ENCODE measurements at regions not wholly inside any gene's neighbourhood (a gene's known extent, or its start where the extent isn't known, plus 50 kb on each side); places are given as distances from the start of the nearest gene placed in this dataset.

DNA sequence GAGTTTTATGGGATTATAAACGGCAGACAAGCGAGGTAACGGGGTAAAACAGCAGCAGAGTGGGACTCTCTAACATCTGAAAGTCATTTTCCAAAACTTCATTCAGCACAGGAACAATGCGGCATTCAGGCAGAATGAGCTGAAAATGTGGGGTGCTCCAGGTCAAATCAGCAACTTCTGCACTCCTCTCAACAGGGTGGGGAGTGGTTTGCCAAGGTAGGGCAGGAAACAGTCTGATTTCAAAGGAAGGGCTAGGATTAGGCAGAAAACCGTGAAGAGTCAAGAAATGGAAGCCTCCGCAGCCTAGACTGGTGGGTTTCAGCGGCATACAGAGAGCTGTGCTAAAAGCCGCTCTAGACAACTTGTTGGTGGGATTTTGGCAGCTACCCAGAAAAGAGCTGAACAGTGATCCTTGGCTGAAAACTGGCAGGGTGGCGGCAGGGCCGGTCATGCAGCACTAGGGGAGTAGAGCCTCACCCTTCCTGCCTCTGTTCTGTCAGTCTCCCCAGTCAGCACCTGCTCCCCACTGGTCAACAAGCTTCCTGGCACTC lies 154.2 kb upstream of the KLF12 start (continued):
- TF ChIP-seq, protein P1, sequence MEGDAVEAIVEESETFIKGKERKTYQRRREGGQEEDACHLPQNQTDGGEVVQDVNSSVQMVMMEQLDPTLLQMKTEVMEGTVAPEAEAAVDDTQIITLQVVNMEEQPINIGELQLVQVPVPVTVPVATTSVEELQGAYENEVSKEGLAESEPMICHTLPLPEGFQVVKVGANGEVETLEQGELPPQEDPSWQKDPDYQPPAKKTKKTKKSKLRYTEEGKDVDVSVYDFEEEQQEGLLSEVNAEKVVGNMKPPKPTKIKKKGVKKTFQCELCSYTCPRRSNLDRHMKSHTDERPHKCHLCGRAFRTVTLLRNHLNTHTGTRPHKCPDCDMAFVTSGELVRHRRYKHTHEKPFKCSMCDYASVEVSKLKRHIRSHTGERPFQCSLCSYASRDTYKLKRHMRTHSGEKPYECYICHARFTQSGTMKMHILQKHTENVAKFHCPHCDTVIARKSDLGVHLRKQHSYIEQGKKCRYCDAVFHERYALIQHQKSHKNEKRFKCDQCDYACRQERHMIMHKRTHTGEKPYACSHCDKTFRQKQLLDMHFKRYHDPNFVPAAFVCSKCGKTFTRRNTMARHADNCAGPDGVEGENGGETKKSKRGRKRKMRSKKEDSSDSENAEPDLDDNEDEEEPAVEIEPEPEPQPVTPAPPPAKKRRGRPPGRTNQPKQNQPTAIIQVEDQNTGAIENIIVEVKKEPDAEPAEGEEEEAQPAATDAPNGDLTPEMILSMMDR (conservative IDR thresholded peaks at IDR 0.05; ENCODE audit: low read depth in 2 of 2) = no peak
- TF ChIP-seq ZNF114 (CRISPR knock-in tag; IDR thresholded peaks at IDR 0.05) (no peak), STAT1 (IDR thresholded peaks at IDR 0.05; ENCODE audit: unreplicated experiment) (no peak), ZNF331 (CRISPR knock-in tag; IDR thresholded peaks at IDR 0.05; ENCODE audit: low read depth) (no peak), EZH2 (IDR thresholded peaks at IDR 0.05; ENCODE audit: low read depth, unreplicated experiment) (no peak)

DNA sequence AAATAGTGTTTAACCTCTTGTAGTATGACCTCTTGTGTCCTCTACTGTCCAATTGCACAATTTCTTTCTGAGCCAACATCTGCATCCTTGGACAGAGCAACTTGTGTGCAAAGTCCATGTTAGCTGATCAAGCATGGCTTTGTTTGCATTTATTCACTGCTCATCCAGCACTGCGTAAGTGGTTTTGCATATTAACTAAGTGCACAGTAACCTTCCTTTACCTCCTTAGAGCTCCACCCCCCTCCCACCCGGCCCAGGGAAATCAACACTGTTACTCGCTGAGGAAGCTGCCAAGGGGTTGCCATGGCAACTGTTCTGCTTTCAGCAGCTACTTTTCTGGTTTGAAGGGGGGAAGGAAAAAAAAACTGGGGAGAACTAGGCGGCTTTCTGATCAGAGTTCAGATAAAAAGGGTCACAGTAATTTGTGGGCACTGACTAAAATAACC lies 153.5 kb upstream of the KLF12 start:
- Histone ChIP-seq H3K27ac (ENCODE audit: low read depth) (no peak overlapping the region), H3K36me3 (ENCODE audit: insufficient read depth) (no peaks in the 10 kb centered on the region), H3K4me2 (peak overlapping the region; percentile 68), H3K4me1 (ENCODE audit: insufficient read depth) (peaks cover 26% of the 10 kb centered on the region), H3K9me2 (ENCODE audit: insufficient read depth) (no peaks in the 10 kb centered on the region), H2AFZ (peak overlapping the region; percentile 6; the same call in 1 of the 2 replicates), H3K79me2 (replicated peaks; ENCODE audit: insufficient read depth) (no peaks in the 10 kb centered on the region), H3K4me3 (peak overlapping the region; percentile 26; the same call in 1 of the 2 replicates), H3K27me3 (ENCODE audit: insufficient read depth) (no peaks in the 10 kb centered on the region), H4K20me1 (replicated peaks; ENCODE audit: insufficient read depth) (no peaks in the 10 kb centered on the region), H3F3A (replicated peaks; ENCODE audit: low read depth) (no peaks in the 10 kb centered on the region)
- Mint-ChIP-seq H3K4me1 (peaks cover 42% of the 10 kb centered on the region), H3K9me3 (no peaks in the 10 kb centered on the region; the same call in 2 of the 3 replicates), H3K4me3 (peak overlapping the region; percentile 49; the same call in 2 of the 3 replicates), H3K27me3 (ENCODE audit: insufficient read depth, low read depth, poor library complexity) (peaks cover 6% of the 10 kb centered on the region), H3K36me3 (ENCODE audit: low read depth) (no peaks in the 10 kb centered on the region), H3K27ac (no peak overlapping the region)
- DNase-seq (ENCODE audit: low spot score) (peak; percentile 90), ATAC-seq (peak; percentile 52)
- no peak for TF ChIP-seq JUNB (IDR thresholded peaks at IDR 0.05; ENCODE audit: unreplicated experiment)
- no peak for TF ChIP-seq ZNF114 (CRISPR knock-in tag; IDR thresholded peaks at IDR 0.05)
- TF ChIP-seq CREB1 (CRISPR knock-in tag; IDR thresholded peaks at IDR 0.05; ENCODE audit: low read depth) = no peak
- TF ChIP-seq ZNF331 (CRISPR knock-in tag; IDR thresholded peaks at IDR 0.05; ENCODE audit: low read depth) = no peak
- TF ChIP-seq, protein P2, sequence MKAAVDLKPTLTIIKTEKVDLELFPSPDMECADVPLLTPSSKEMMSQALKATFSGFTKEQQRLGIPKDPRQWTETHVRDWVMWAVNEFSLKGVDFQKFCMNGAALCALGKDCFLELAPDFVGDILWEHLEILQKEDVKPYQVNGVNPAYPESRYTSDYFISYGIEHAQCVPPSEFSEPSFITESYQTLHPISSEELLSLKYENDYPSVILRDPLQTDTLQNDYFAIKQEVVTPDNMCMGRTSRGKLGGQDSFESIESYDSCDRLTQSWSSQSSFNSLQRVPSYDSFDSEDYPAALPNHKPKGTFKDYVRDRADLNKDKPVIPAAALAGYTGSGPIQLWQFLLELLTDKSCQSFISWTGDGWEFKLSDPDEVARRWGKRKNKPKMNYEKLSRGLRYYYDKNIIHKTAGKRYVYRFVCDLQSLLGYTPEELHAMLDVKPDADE (IDR thresholded peaks at IDR 0.05) = no peak
- TF ChIP-seq, protein P1 (conservative IDR thresholded peaks at IDR 0.05; ENCODE audit: low read depth in 2 of 2) = no peak
- no peak for TF ChIP-seq POLR2AphosphoS5 (IDR thresholded peaks at IDR 0.05; ENCODE audit: low read depth)
- TF ChIP-seq EZH2 (IDR thresholded peaks at IDR 0.05; ENCODE audit: low read depth, unreplicated experiment) = no peak
- TF ChIP-seq NANOG (IDR thresholded peaks at IDR 0.05; ENCODE audit: borderline replicate concordance) = no peak
- TF ChIP-seq STAT1 (IDR thresholded peaks at IDR 0.05; ENCODE audit: unreplicated experiment) = no peak
- TF ChIP-seq EZH2phosphoT487 (IDR thresholded peaks at IDR 0.05; ENCODE audit: unreplicated experiment) = no peak
- TF ChIP-seq REST (IDR thresholded peaks at IDR 0.05; ENCODE audit: unreplicated experiment) = no peak
